Caki2 (cell line): ENCODE measurements at regions not wholly inside any gene's neighbourhood (a gene's known extent, or its start where the extent isn't known, plus 50 kb on each side); places are given as distances from the start of the nearest gene placed in this dataset.
A peak's percentile ranks its signal among the peaks of the same experiment; 100 is the strongest.

Experiments used
- DNase-seq: peaks from one replicate; pipeline ENCODE4 v3.0.0-alpha.2; 2015; ENCODE audit warnings: low read depth
- in situ Hi-C: cut with HindIII; loops from 2 replicates; pipeline ENCODE4 v1.10.0; 2016; ENCODE audit warnings: low sequenced_read_pairs, low pct_unique_long_range_greater_than_20kb, mixed read lengths

GRCh38 chr6:169906688-169907418 lies 155.4 kb downstream of the ERMARD start:
- in situ Hi-C loops, result no loop called here
- DNase-seq, result no peak

GRCh38 chr6:169906004-169906687 lies 154.7 kb downstream of the ERMARD start:
- in situ Hi-C loops, result no loop called here
- peak; percentile 68 for DNase-seq

- in situ Hi-C loops, result no loop called here
- DNase-seq, result peak; percentile 77
These were observed 153.8 kb downstream of the ERMARD start for GRCh38 chr6:169905041-169905807.

GRCh38 chr6:169904051-169904922 lies 152.9 kb downstream of the ERMARD start:
- in situ Hi-C loops, result no loop called here
- DNase-seq, result no peak

GRCh38 chr6:169903122-169903521 lies 151.7 kb downstream of the ERMARD start:
- no peak for DNase-seq
- in situ Hi-C loops, result no loop called here

GRCh38 chr6:169902604-169903003 lies 151.2 kb downstream of the ERMARD start:
- no peak for DNase-seq
- in situ Hi-C loops, result no loop called here

- in situ Hi-C loops, result no loop called here
- DNase-seq, result no peak
These were observed 150.6 kb downstream of the ERMARD start for GRCh38 chr6:169902070-169902469.

GRCh38 chr6:169899481-169900145 lies 148.2 kb downstream of the ERMARD start:
- DNase-seq, result no peak
- in situ Hi-C loops, result no loop called here

GRCh38 chr6:169898788-169899480 lies 147.5 kb downstream of the ERMARD start:
- DNase-seq, result no peak
- in situ Hi-C loops, result no loop called here

- in situ Hi-C loops, result no loop called here
These were observed 146.4 kb downstream of the ERMARD start for GRCh38 chr6:169897601-169898358.

GRCh38 chr6:169896826-169897456 lies 145.5 kb downstream of the ERMARD start:
- DNase-seq, result no peak
- in situ Hi-C loops, result no loop called here

More at GRCh38 chr6:169897601-169898358, 146.4 kb downstream of the ERMARD start:
- DNase-seq, result no peak

GRCh38 chr6:169895926-169896761 lies 144.7 kb downstream of the ERMARD start:
- no peak for DNase-seq
- in situ Hi-C loops, result no loop called here

GRCh38 chr6:169895000-169895759 lies 143.8 kb downstream of the ERMARD start:
- in situ Hi-C loops, result no loop called here
- no peak for DNase-seq

- no peak for DNase-seq
- in situ Hi-C loops, result no loop called here
These were observed 143.0 kb downstream of the ERMARD start for GRCh38 chr6:169894377-169894960.
